Effector CD8-positive, alpha-beta T cell (primary cell): ENCODE measurements at regions not wholly inside any gene's neighbourhood (a gene's known extent, or its start where the extent isn't known, plus 50 kb on each side); places are given as distances from the start of the nearest gene placed in this dataset.
"Not testable (repeated sequence)": the region's sequence is repeated elsewhere in the genome, so short reads cannot be mapped to it uniquely, and the experiment has no call there.

Experiments
- DNase-seq: peaks from one replicate; lab custom pipeline; 2025; lab: John Stamatoyannopoulos, UW

- DNase-seq = no peak
Measured at GRCh38 chr9:90458485-90458884, 184.1 kb downstream of the DIRAS2 start.

- no peak for DNase-seq
Measured at GRCh38 chr9:90459321-90459720, 183.3 kb downstream of the DIRAS2 start.

DNA sequence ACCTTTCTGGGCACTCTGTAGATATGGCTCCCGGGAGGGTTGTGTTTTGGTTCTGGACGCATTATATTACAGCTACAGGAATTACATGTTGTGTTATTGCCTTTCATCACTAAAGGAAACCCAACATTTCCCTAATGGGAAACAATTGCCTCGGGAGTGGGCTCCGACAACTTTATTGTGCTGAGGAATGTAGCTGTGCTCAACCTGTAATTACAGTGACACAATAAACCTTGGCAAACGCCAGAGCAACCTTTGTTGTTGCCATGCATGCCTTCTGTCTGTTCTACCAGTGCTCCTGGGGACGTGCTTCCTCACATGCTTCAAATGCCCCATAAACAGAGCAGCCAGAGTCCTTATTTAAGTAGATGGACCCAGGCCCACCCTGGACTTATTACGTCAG is 182.4 kb downstream of the DIRAS2 start:
- DNase-seq = no peak

DNA sequence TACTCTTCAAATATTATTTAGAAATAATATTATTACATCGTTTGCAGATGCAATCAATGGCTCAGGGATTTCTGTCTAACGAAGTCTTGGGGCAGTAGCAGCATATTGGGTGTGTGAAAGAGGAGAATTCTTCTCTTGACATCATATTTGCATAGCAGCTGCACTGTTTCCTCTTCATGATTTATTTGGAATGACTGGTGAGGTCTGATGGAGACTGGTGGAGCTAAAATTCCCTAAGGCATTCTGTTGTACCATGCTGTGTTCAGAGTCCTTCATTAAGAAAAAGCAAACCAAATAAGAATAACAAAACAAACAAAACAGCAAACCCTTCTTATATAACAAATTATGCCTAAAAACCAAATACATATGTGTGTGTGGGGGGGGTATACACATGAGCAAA is 177.6 kb downstream of the DIRAS2 start:
- no peak for DNase-seq

GRCh38 chr9:90466441-90466840 is 176.2 kb downstream of the DIRAS2 start:
- DNase-seq = no peak

GRCh38 chr9:90469435-90469834 is 173.2 kb downstream of the DIRAS2 start:
- DNase-seq = no peak

DNA sequence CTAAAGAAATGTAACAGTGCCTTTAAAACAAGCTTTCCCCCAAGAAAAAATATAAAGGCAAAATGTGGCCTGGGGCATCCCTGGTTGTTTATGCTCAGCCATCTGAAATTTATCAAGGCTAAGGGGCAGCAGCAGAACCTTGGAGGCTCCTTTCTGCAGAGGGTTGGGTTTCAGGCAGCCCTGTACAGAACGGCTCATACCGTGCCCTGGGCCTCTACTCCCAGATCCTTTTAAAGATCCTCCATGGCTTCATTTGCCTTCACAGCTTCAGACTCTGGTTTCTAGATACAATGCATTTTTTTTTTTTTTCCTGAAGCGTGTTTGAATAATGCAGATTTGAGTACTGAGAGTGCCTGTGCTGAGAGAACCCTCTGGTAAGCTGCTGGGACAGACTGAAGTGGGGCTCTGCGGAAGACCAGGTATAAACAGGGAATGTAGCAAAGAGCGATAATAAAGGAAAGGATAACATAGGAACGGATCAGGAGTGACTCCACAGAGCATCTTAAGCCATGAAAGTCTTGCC is 172.7 kb downstream of the DIRAS2 start:
- DNase-seq = no peak

GRCh38 chr9:90476058-90476457 is 166.6 kb downstream of the DIRAS2 start:
- no peak for DNase-seq

GRCh38 chr9:90477535-90477934 is 165.1 kb downstream of the DIRAS2 start:
- no peak for DNase-seq

GRCh38 chr9:90478821-90479220 is 163.8 kb downstream of the DIRAS2 start:
- DNase-seq = no peak

- no peak for DNase-seq
Measured at GRCh38 chr9:90485028-90485427, 157.6 kb downstream of the DIRAS2 start.

- DNase-seq = no peak
Measured at GRCh38 chr9:90489066-90489465, 153.6 kb downstream of the DIRAS2 start.

DNA sequence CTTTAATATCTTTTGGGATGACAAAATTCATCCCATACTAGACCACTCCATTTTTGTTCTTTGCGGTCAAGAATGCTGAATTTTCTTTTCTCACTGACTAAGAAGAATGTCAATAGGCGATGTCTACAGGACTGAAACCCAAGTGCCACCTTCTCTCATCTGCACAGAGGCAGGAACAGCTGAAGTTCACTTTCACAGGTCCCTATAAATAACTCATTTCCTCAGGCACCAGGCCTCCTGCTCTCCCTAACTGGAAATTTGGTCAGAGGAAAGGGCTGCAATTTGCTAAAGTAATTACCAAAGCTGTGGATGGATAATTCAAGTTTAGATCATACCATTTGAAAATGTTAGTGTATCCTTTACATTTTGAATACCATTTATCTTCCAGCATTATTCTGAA is 142.9 kb downstream of the DIRAS2 start:
- DNase-seq = no peak

DNA sequence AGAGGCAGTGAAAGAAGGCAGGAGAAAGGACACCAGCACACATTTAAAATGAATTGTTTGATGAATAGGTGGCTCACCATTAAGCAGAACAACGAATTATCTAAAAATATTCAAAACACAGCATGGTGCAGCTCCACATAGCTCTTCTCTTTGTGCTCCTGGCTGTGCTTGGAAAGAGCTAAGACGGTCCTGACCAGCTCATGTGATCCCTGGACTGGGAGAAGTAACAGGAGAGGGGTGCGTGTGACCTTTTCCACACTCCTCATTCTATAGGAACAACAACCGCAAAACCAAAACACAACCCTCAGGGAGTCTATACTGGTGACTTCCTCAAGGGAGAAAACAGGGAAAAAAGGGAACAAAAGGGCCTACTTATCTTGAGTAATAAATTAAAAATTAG is 140.5 kb downstream of the DIRAS2 start:
- no peak for DNase-seq

- DNase-seq = no peak
Measured at GRCh38 chr9:90504486-90504885, 138.1 kb downstream of the DIRAS2 start.

GRCh38 chr9:90505695-90506094 is 136.9 kb downstream of the DIRAS2 start:
- DNase-seq = no peak

GRCh38 chr9:90506402-90506801 is 136.2 kb downstream of the DIRAS2 start:
- not testable (repeated sequence) for DNase-seq

- no peak for DNase-seq
Measured at GRCh38 chr9:90507621-90508020, 135.0 kb downstream of the DIRAS2 start.

DNA sequence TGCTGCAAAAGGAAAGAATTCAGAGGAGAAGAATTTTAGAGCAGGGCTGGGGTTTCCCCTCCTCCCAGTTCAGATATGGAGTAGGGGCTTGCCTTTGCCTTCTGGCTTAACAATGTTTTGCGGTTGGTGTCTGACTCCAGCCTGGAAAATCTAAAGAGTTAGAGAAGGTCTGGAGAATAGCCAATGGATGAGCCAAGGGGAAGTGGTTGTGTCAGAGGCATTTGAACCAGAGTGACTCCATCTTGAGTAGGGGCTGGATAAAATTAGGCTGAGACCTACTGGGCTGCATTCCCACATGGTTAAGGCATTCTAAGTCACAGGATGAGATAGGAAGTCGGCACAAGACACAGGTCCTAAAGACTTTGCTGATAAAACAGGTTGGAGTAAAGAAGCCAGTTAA is 133.7 kb downstream of the DIRAS2 start:
- no peak for DNase-seq

GRCh38 chr9:90511711-90512110 is 130.9 kb downstream of the DIRAS2 start:
- DNase-seq = no peak

GRCh38 chr9:90514877-90515276 is 127.7 kb downstream of the DIRAS2 start:
- no peak for DNase-seq

GRCh38 chr9:90515510-90515909 is 127.1 kb downstream of the DIRAS2 start:
- no peak for DNase-seq

GRCh38 chr9:90517103-90517502 is 125.5 kb downstream of the DIRAS2 start:
- no peak for DNase-seq

- no peak for DNase-seq
Measured at GRCh38 chr9:90521811-90522570, 120.6 kb downstream of the DIRAS2 start.
